ENCODE measurements at regions not wholly inside any gene's neighbourhood (a gene's known extent, or its start where the extent isn't known, plus 50 kb on each side); places are given as distances from the start of the nearest gene placed in this dataset.
"Not testable (repeated sequence)": the region's sequence is repeated elsewhere in the genome, so short reads cannot be mapped to it uniquely, and the experiment has no call there.

GRCh38 chr7:125445836-125446235 is 516.2 kb upstream of the POT1 start:
- no peaks in the 10 kb centered on the region for H3K27me3 Mint-ChIP-seq (ENCODE audit: low read depth)
- H3K4me3 Mint-ChIP-seq = no peak overlapping the region
- H3K4me1 Mint-ChIP-seq (ENCODE audit: low read depth) = no peaks in the 10 kb centered on the region
- no peaks in the 10 kb centered on the region for H3K36me3 Mint-ChIP-seq (ENCODE audit: low read depth)
- CTCF ChIA-PET = interaction anchor here (1.3 kb wide), 1 partner anchor 11 kb away, joined by 4 read pairs; no protein-coding TSS in a partner anchor
- peaks cover 1% of the 10 kb centered on the region for H3K9me3 Mint-ChIP-seq
- intact Hi-C loops (cut with micrococcal nuclease) = no loop called here
- DNase-seq = no peak
- H3K27ac Mint-ChIP-seq = no peak overlapping the region

GRCh38 chr7:125444864-125445263 is 515.2 kb upstream of the POT1 start:
- no peak for DNase-seq
- Mint-ChIP-seq H3K4me1 (ENCODE audit: low read depth) (no peaks in the 10 kb centered on the region), H3K4me3 (no peak overlapping the region), H3K27me3 (ENCODE audit: low read depth) (no peaks in the 10 kb centered on the region), H3K9me3 (peaks cover 1% of the 10 kb centered on the region), H3K36me3 (ENCODE audit: low read depth) (no peaks in the 10 kb centered on the region), H3K27ac (no peak overlapping the region)
- intact Hi-C loops (cut with micrococcal nuclease) = no loop called here
- CTCF ChIA-PET = no interaction called here

- CTCF ChIA-PET = no interaction called here
- no peak for DNase-seq
- H3K4me3 Mint-ChIP-seq = no peak overlapping the region
- no peaks in the 10 kb centered on the region for H3K9me3 Mint-ChIP-seq
- no peak overlapping the region for H3K27ac Mint-ChIP-seq
- H3K4me1 Mint-ChIP-seq (ENCODE audit: low read depth) = no peaks in the 10 kb centered on the region
- intact Hi-C loops (cut with micrococcal nuclease) = no loop called here
- H3K27me3 Mint-ChIP-seq (ENCODE audit: low read depth) = no peaks in the 10 kb centered on the region
- H3K36me3 Mint-ChIP-seq (ENCODE audit: low read depth) = no peaks in the 10 kb centered on the region
Measured at GRCh38 chr7:125436220-125436619, 506.6 kb upstream of the POT1 start.

- Mint-ChIP-seq H3K9me3 (no peaks in the 10 kb centered on the region), H3K4me1 (ENCODE audit: low read depth) (no peaks in the 10 kb centered on the region), H3K27ac (no peak overlapping the region), H3K36me3 (ENCODE audit: low read depth) (no peaks in the 10 kb centered on the region), H3K4me3 (no peak overlapping the region), H3K27me3 (ENCODE audit: low read depth) (no peaks in the 10 kb centered on the region)
- intact Hi-C loops (cut with micrococcal nuclease) = no loop called here
- CTCF ChIA-PET = no interaction called here
- DNase-seq = no peak
Measured at GRCh38 chr7:125431349-125431748, 501.7 kb upstream of the POT1 start.

- no peaks in the 10 kb centered on the region for H3K36me3 Mint-ChIP-seq (ENCODE audit: low read depth)
- intact Hi-C loops (cut with micrococcal nuclease) = no loop called here
- CTCF ChIA-PET = no interaction called here
- H3K4me1 Mint-ChIP-seq (ENCODE audit: low read depth) = no peaks in the 10 kb centered on the region
- H3K27me3 Mint-ChIP-seq (ENCODE audit: low read depth) = no peaks in the 10 kb centered on the region
- H3K27ac Mint-ChIP-seq = no peak overlapping the region
- H3K9me3 Mint-ChIP-seq = no peaks in the 10 kb centered on the region
- no peak overlapping the region for H3K4me3 Mint-ChIP-seq
- DNase-seq = no peak
Measured at GRCh38 chr7:125430013-125430412, 500.4 kb upstream of the POT1 start.

- Mint-ChIP-seq H3K27me3 (ENCODE audit: low read depth) (no peaks in the 10 kb centered on the region), H3K4me1 (ENCODE audit: low read depth) (peaks cover 2% of the 10 kb centered on the region), H3K36me3 (ENCODE audit: low read depth) (no peaks in the 10 kb centered on the region), H3K9me3 (peaks cover 1% of the 10 kb centered on the region), H3K27ac (no peak overlapping the region), H3K4me3 (no peak overlapping the region)
- intact Hi-C loops (cut with micrococcal nuclease) = no loop called here
- DNase-seq = no peak
- CTCF ChIA-PET = no interaction called here
Measured at GRCh38 chr7:125427676-125428075, 498.1 kb upstream of the POT1 start.

GRCh38 chr7:125425506-125425905 is 495.9 kb upstream of the POT1 start:
- Mint-ChIP-seq H3K27ac (no peak overlapping the region), H3K4me1 (ENCODE audit: low read depth) (peaks cover 2% of the 10 kb centered on the region), H3K4me3 (no peak overlapping the region), H3K9me3 (peaks cover 6% of the 10 kb centered on the region), H3K27me3 (ENCODE audit: low read depth) (no peaks in the 10 kb centered on the region), H3K36me3 (ENCODE audit: low read depth) (no peaks in the 10 kb centered on the region)
- CTCF ChIA-PET = interaction anchor here (0.8 kb wide), 1 partner anchor 13 kb away, joined by 3 read pairs; no protein-coding TSS in a partner anchor
- no peak for DNase-seq
- intact Hi-C loops (cut with micrococcal nuclease) = no loop called here

GRCh38 chr7:125424721-125425120 is 495.1 kb upstream of the POT1 start:
- peaks cover 2% of the 10 kb centered on the region for H3K4me1 Mint-ChIP-seq (ENCODE audit: low read depth)
- CTCF ChIA-PET = interaction anchor here (0.8 kb wide), 1 partner anchor 12 kb away, joined by 3 read pairs; no protein-coding TSS in a partner anchor
- H3K4me3 Mint-ChIP-seq = no peak overlapping the region
- DNase-seq = no peak
- no peaks in the 10 kb centered on the region for H3K27me3 Mint-ChIP-seq (ENCODE audit: low read depth)
- no peaks in the 10 kb centered on the region for H3K36me3 Mint-ChIP-seq (ENCODE audit: low read depth)
- H3K27ac Mint-ChIP-seq = no peak overlapping the region
- peaks cover 8% of the 10 kb centered on the region for H3K9me3 Mint-ChIP-seq
- intact Hi-C loops (cut with micrococcal nuclease) = no loop called here

GRCh38 chr7:125423458-125424155 is 494.0 kb upstream of the POT1 start:
- Mint-ChIP-seq H3K9me3 (peaks cover 11% of the 10 kb centered on the region), H3K27ac (no peak overlapping the region), H3K36me3 (ENCODE audit: low read depth) (no peaks in the 10 kb centered on the region), H3K27me3 (ENCODE audit: low read depth) (no peaks in the 10 kb centered on the region), H3K4me3 (no peak overlapping the region), H3K4me1 (ENCODE audit: low read depth) (peaks cover 2% of the 10 kb centered on the region)
- CTCF ChIA-PET = no interaction called here
- no peak for DNase-seq
- intact Hi-C loops (cut with micrococcal nuclease) = no loop called here

- H3K36me3 Mint-ChIP-seq (ENCODE audit: low read depth); H3K4me1 Mint-ChIP-seq (ENCODE audit: low read depth); intact Hi-C loops (cut with micrococcal nuclease); H3K4me3 Mint-ChIP-seq; DNase-seq; H3K27me3 Mint-ChIP-seq (ENCODE audit: low read depth); H3K27ac Mint-ChIP-seq: not testable (repeated sequence)
- CTCF ChIA-PET = interaction anchor here (1.0 kb wide), 1 partner anchor 14 kb away, joined by 3 read pairs; no protein-coding TSS in a partner anchor
- peaks cover 15% of the 10 kb centered on the region for H3K9me3 Mint-ChIP-seq
Measured at GRCh38 chr7:125421407-125421806, 491.8 kb upstream of the POT1 start.

- no peak for DNase-seq
- peaks cover 11% of the 10 kb centered on the region for H3K9me3 Mint-ChIP-seq
- no peaks in the 10 kb centered on the region for H3K27me3 Mint-ChIP-seq (ENCODE audit: low read depth)
- intact Hi-C loops (cut with micrococcal nuclease) = no loop called here
- no peak overlapping the region for H3K4me3 Mint-ChIP-seq
- H3K4me1 Mint-ChIP-seq (ENCODE audit: low read depth) = no peaks in the 10 kb centered on the region
- no peak overlapping the region for H3K27ac Mint-ChIP-seq
- CTCF ChIA-PET = interaction anchor here (0.6 kb wide), 1 partner anchor 12 kb away, joined by 3 read pairs; no protein-coding TSS in a partner anchor
- H3K36me3 Mint-ChIP-seq (ENCODE audit: low read depth) = no peaks in the 10 kb centered on the region
Measured at GRCh38 chr7:125412890-125413665, 483.5 kb upstream of the POT1 start.

GRCh38 chr7:125409921-125410320 is 480.3 kb upstream of the POT1 start:
- DNase-seq = no peak

GRCh38 chr7:125406111-125406510 is 476.5 kb upstream of the POT1 start:
- CTCF ChIA-PET = no interaction called here
- no peaks in the 10 kb centered on the region for H3K27me3 Mint-ChIP-seq (ENCODE audit: low read depth)

More at GRCh38 chr7:125409921-125410320, 480.3 kb upstream of the POT1 start:
- intact Hi-C loops (cut with micrococcal nuclease) = no loop called here
- Mint-ChIP-seq H3K27me3 (ENCODE audit: low read depth) (no peaks in the 10 kb centered on the region), H3K9me3 (peaks cover 5% of the 10 kb centered on the region), H3K4me3 (no peak overlapping the region), H3K36me3 (ENCODE audit: low read depth) (no peaks in the 10 kb centered on the region), H3K27ac (no peak overlapping the region), H3K4me1 (ENCODE audit: low read depth) (no peaks in the 10 kb centered on the region)
- CTCF ChIA-PET = no interaction called here

More at GRCh38 chr7:125406111-125406510, 476.5 kb upstream of the POT1 start:
- intact Hi-C loops (cut with micrococcal nuclease) = no loop called here
- H3K4me1 Mint-ChIP-seq (ENCODE audit: low read depth) = no peaks in the 10 kb centered on the region
- no peak overlapping the region for H3K4me3 Mint-ChIP-seq
- no peak for DNase-seq
- H3K9me3 Mint-ChIP-seq = peaks cover 4% of the 10 kb centered on the region
- H3K27ac Mint-ChIP-seq = no peak overlapping the region
- no peaks in the 10 kb centered on the region for H3K36me3 Mint-ChIP-seq (ENCODE audit: low read depth)

Data from activated naive CD4-positive, alpha-beta T cell treated with anti-CD3 and anti-CD28 coated beads for 36 hours (primary cell).